GM12891 (cell line): ENCODE measurements at regions not wholly inside any gene's neighbourhood (a gene's known extent, or its start where the extent isn't known, plus 50 kb on each side); places are given as distances from the start of the nearest gene placed in this dataset.
"Not testable (repeated sequence)": the region's sequence is repeated elsewhere in the genome, so short reads cannot be mapped to it uniquely, and the experiment has no call there.

Experiments used
- PAX5 ChIP-seq: IDR thresholded peaks from 2 replicates; pipeline ENCODE4 v1.6.1; 2011; ENCODE audit warnings: low read length, moderate library complexity, mild to moderate bottlenecking; ENCODE audit not compliant: insufficient read depth, severe bottlenecking
- POLR2A ChIP-seq: IDR thresholded peaks from 2 replicates; pipeline ENCODE4 v1.6.1; 2011; ENCODE audit warnings: low read depth, low read length, control low read depth
- POLR2AphosphoS5 ChIP-seq: IDR thresholded peaks from 2 replicates; pipeline ENCODE4 v1.6.1; 2011; ENCODE audit warnings: low read depth, low read length, control low read depth
- POU2F2 ChIP-seq: IDR thresholded peaks from 2 replicates; pipeline ENCODE4 v1.6.1; 2011; ENCODE audit warnings: low read depth, mild to moderate bottlenecking, control low read depth, low read length, moderate library complexity
- SPI1 ChIP-seq: IDR thresholded peaks from 2 replicates; pipeline ENCODE4 v1.6.1; 2011; ENCODE audit warnings: low read depth, low read length, control low read depth
- TAF1 ChIP-seq: IDR thresholded peaks from 2 replicates; pipeline ENCODE4 v1.6.1; 2011; ENCODE audit warnings: low read depth, low read length, control low read depth

- not testable (repeated sequence) for TF ChIP-seq SPI1, POLR2AphosphoS5, POLR2A, TAF1, PAX5, POU2F2
Measured at GRCh38 chr2:87456477-87457128, 291.3 kb upstream of the PLGLB2 start.
